ENCODE measurements at regions not wholly inside any gene's neighbourhood (a gene's known extent, or its start where the extent isn't known, plus 50 kb on each side); places are given as distances from the start of the nearest gene placed in this dataset.

GRCh38 chr5:133829786-133830185 is 138.6 kb downstream of the C5orf15 start:
- no peak for DNase-seq (ENCODE audit: low spot score)

DNA sequence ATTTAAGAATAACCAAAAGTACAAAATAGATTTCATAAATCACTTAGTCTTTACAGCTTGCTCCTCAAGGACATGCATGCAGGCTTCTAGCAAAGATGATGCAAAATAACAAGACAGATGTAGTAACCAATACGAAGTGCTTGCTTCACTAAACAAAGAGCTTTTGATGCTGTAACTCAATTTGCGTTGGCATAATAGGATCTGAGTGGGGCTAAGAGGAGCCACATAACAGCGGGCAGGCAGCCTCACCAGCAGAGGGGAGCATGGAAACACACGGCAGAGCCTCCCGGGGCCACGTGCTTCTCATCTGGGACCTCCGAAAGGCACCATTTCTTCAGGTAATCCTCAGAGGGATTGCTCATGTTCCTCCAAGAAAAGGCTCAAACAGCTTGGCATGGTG is 139.7 kb downstream of the C5orf15 start:
- DNase-seq (ENCODE audit: low spot score): no peak

DNA sequence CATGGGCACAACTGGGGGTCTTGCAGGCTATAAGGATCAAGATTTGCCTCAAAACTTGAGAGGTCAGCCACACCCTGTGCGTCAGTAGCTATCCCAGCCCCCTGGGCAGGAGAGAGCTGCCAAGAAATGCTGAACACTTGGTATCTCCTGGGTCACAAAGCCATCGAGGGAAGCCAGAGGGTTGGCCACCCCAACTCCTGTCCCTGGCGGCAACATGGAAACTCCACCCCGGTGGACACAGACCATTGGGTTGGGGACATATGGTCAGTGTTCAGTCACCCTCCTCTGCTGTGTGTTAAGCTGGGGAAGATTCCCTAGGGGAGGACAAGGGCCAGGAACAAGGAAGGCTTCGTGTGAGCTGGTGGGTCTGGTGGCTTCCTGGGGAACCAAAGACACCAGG is 140.6 kb downstream of the C5orf15 start:
- no peak for DNase-seq (ENCODE audit: low spot score)

- no peak for DNase-seq (ENCODE audit: low spot score)
These were observed 141.4 kb downstream of the C5orf15 start for GRCh38 chr5:133827011-133827410.

- peak; percentile 2 for DNase-seq (ENCODE audit: low spot score)
These were observed 142.7 kb downstream of the C5orf15 start for GRCh38 chr5:133825631-133826289.

DNA sequence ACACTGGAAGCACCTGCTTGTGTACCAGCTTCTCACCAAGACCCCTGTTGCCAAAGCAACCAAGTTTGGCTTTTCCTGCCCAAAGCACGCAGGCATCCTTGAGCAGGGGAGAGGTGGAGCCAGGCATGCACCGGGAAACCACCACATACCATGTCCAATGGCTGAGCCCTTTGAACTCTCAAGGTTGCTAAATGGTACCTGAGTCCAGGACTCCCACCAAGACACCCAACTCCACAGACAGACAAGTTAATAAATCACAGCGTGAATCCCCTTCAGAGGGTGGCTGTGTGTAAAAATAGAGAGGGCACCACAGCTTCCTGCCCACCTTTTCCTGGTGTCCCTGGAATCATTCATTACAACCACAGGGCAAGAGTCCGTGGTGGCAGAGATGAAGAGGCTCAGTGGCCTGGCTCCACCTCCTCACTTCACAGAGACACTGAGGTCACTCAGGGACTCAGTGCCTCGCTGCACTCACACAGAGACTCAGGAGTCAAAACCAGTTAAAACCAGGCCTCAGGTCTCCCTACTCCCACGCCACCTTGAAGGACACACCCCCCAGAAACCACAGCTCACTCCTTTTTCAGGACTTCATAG is 143.7 kb downstream of the C5orf15 start:
- no peak for DNase-seq (ENCODE audit: low spot score)

- DNase-seq (ENCODE audit: low spot score): no peak
These were observed 146.5 kb downstream of the C5orf15 start for GRCh38 chr5:133821889-133822288.

- no peak for DNase-seq (ENCODE audit: low spot score)
These were observed 147.1 kb downstream of the C5orf15 start for GRCh38 chr5:133821311-133821741.

DNA sequence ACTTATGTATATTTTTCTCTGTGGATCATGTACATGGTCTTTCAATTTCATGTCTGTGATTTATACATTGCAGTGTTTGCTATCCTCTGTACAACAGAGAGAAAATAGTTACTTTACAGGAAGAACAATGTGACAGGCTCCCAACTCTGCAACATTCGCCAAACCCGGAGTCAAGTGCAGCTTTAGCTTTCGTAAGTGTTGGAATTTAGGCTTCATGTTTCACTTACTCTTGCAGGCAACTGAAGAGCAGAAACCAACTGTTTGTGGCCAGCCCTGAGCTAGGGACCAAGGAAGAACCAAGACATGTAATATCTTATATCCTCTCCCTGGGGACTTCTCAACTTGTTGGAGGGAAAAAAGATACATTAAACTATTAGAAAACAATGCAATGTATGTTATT is 147.9 kb downstream of the C5orf15 start:
- no peak for DNase-seq (ENCODE audit: low spot score)

DNA sequence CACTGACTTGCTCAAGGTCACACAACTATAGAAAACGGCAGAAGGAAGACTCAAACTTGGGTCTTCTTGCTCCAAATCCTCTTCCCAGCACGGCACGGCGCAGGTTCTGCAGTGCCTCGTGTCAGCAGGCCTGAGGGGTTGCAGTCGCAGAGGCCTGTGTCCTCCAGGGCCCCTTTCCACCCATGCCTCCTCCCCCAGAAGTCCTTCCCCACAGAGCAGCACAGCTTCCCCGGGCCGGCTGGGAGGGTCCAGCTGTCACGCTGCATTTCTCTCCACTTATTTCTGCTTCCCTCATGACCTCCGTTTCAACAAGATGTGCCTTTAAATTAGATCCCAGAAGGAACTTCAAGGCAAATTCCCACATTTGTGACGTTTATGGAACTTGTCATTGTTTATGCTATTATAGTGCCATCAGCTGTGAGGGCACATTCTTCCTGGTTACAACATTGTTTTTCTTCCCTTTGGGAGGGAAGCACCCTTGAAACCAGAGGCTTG is 148.4 kb downstream of the C5orf15 start:
- DNase-seq (ENCODE audit: low spot score): no peak

GRCh38 chr5:133818869-133819600 is 149.4 kb downstream of the C5orf15 start:
- DNase-seq (ENCODE audit: low spot score): no peak

- DNase-seq (ENCODE audit: low spot score): no peak
These were observed 150.4 kb downstream of the C5orf15 start for GRCh38 chr5:133818031-133818431.

GRCh38 chr5:133817456-133817855 is 151.0 kb downstream of the C5orf15 start:
- DNase-seq (ENCODE audit: low spot score): no peak

GRCh38 chr5:133816791-133817190 is 151.6 kb downstream of the C5orf15 start:
- DNase-seq (ENCODE audit: low spot score): no peak

DNA sequence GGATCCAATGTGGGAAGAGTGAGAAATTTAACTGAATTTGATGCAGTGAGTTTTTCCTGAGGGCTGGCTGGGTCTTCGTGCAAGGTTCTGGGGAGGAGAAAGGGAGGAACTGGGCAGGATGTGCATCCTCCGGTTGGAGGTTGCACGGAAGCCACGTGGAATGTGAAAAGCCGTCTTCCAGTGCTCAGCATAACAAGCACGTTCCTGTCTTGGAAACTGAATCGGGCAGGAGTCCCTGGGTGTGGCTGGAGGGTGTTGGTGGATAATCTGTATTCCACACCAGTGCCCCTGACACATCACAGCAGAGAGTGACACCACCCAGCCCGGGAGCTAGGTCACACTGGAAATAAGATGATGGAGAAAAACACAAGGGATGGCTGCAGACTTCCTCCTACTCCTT is 154.3 kb downstream of the C5orf15 start:
- no peak for DNase-seq (ENCODE audit: low spot score)

DNA sequence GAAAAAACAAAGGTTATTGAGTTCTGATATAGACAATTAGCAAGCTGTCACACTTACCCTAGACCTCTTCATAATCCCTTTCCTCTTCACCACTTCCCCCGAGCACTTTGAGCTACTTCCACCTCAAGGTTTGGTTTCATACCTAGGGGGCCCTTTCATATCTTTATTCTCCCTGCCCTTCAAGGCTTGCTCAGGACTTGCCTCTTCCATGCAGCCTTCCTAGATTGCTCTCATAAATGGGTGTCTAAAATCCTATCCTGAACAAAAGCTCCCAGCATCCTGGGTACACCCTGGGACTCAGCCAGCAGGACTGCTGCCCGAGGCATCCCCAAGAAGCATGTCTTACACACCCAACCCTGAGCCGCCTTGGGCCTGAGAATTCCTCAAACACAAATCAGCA is 157.3 kb downstream of the C5orf15 start:
- no peak for DNase-seq (ENCODE audit: low spot score)

GRCh38 chr5:133809801-133810200 is 158.6 kb downstream of the C5orf15 start:
- DNase-seq (ENCODE audit: low spot score): no peak

- DNase-seq (ENCODE audit: low spot score): no peak
These were observed 161.1 kb downstream of the C5orf15 start for GRCh38 chr5:133807348-133807747.

DNA sequence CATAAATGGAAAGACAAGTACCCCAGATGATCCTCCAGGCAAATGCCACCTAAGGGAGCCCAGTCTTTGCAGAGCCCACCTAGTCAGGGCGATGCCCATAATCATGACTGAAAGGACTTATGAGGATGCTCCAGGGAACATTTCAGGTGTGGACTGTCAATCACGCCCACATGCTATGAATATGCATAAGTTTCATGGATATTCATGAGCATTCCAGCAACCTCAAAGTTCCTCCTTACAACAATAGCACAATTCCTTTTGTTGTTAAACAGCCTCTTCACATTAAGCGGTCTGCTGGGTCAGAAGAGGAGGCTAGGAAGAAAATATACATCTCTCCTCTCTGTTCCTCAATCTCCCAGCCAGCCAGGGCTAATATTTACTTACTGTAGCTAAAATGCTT is 161.6 kb downstream of the C5orf15 start:
- DNase-seq (ENCODE audit: low spot score): no peak

GRCh38 chr5:133801955-133802751 is 166.3 kb downstream of the C5orf15 start:
- DNase-seq (ENCODE audit: low spot score): no peak

- DNase-seq (ENCODE audit: low spot score): no peak
These were observed 167.0 kb downstream of the C5orf15 start for GRCh38 chr5:133801431-133801830.

DNA sequence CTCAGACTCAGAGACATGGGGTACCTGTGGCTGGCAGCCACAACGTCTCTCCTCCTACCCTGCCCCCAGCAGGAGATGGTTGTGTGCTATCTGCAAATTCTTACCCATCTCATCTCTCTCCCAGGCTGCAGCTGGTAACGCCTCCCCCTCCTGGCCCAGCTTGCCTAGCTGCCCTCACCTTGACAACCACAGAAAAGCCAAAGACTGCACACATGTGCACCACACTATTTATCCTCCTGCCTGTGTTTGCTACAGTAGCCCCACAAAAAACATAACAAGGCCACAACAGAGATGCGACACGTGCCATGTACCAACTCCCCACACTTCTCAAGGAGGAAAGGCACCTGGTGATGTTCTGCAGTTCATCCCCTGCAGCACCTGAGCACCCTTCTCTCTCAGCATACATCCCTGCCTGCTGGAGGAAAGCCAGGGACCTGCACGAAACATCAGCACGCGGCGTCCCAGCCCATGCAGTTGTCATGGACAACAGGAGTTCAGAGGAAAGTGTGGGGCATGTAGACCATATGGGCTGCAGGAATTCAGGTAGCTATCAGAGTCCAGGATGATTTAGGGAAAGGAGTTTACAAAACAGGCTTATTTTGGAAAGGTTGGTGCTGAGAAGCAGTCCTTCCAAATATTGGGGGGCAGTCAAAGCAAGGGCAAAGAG is 168.7 kb downstream of the C5orf15 start:
- DNase-seq (ENCODE audit: low spot score): no peak

Data from CD4-positive, alpha-beta T cell treated with Interleukin-15 for 4 hours (primary cell).